Esophagus squamous epithelium (tissue), 4 donors: ENCODE measurements at regions not wholly inside any gene's neighbourhood (a gene's known extent, or its start where the extent isn't known, plus 50 kb on each side); places are given as distances from the start of the nearest gene placed in this dataset.

ENCODE experiments used
- POLR2A ChIP-seq, 4 donors: fragments of 450-650 bp; IDR thresholded peaks; one replicate each; pipeline ENCODE4 v1.6.1; 2017; ENCODE audit warnings: antibody characterized with exemption in 4 of 4, mild to moderate bottlenecking in 4 of 4, moderate library complexity in 3 of 4
- TF ChIP-seq, protein P1 (sequence below), 6 experiments: fragments of 450-650 bp in 4 of 6; fragments of 200-600 bp in 2 of 6; sonication (generic) in 2 of 6; IDR thresholded peaks; one replicate each; pipeline ENCODE4 v1.5.1; 2016 to 2019; ENCODE audit warnings: antibody characterized with exemption in 6 of 6, mild to moderate bottlenecking in 4 of 6, moderate library complexity in 4 of 6

DNA sequence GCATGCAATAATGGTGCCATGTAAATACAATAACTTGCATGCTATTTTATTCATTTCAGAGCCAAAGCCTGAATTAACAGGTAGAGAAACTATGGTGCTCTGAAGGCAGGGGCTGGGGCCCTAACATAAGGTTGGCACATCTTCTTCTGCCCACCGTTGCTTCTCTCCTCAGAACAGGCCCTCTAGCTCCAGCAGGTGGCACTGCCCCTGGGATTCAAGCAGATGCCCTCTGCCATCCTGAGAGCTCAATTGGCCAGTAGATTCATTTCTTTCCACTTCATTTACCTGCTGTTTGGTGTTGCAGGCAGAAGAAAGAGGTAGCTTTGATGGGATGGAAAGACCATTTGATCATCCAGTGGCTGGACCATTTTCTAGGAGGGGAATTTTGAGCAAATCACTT, 130.5 kb downstream of the FOXB1 start:
- TF ChIP-seq, protein P1, sequence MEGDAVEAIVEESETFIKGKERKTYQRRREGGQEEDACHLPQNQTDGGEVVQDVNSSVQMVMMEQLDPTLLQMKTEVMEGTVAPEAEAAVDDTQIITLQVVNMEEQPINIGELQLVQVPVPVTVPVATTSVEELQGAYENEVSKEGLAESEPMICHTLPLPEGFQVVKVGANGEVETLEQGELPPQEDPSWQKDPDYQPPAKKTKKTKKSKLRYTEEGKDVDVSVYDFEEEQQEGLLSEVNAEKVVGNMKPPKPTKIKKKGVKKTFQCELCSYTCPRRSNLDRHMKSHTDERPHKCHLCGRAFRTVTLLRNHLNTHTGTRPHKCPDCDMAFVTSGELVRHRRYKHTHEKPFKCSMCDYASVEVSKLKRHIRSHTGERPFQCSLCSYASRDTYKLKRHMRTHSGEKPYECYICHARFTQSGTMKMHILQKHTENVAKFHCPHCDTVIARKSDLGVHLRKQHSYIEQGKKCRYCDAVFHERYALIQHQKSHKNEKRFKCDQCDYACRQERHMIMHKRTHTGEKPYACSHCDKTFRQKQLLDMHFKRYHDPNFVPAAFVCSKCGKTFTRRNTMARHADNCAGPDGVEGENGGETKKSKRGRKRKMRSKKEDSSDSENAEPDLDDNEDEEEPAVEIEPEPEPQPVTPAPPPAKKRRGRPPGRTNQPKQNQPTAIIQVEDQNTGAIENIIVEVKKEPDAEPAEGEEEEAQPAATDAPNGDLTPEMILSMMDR (IDR thresholded peaks at IDR 0.05) = peak in 1 of 6 experiments; percentile 27
- no peak for TF ChIP-seq POLR2A (IDR thresholded peaks at IDR 0.05)
